ENCODE measurements at regions not wholly inside any gene's neighbourhood (a gene's known extent, or its start where the extent isn't known, plus 50 kb on each side); places are given as distances from the start of the nearest gene placed in this dataset.

DNA sequence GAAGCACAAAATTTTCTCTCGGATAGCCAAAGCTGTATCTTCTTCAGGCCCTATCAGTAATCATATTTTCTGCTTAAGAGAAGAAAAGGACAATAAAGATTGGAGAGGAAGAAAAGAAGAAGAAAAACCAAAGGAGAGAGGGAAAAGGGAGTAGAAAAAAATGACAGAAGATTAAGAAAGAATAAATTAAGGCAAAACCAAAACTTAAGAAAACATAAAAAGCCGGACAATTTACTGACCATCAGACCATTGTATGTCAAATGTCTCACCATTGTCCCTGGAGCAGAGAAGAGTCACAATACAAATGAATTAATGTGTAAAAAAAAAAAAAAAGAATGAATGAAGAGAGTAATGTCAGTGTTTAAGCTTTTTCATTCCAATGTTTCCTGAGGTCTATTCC, 1274.8 kb downstream of the FSCB start:
- no peak overlapping the region for H3K27ac ChIP-seq
- H3K27me3 ChIP-seq = no peaks in the 10 kb centered on the region
- H3K36me3 ChIP-seq = no peaks in the 10 kb centered on the region
- H3K9me3 ChIP-seq (replicated peaks in 1 of 11) = peaks cover 0 to 4% (median 0%) of the 10 kb centered on the region in 11 experiments; a peak in 2 of 22 replicates
- no peak overlapping the region for H3K9ac ChIP-seq
- TF ChIP-seq Cebpa-rat (IDR thresholded peaks at IDR 0.05) = no peak
- H3K4me3 ChIP-seq = no peak overlapping the region
- H3K4me2 ChIP-seq = no peak overlapping the region
- H3K4me1 ChIP-seq = no peaks in the 10 kb centered on the region
- H4K20me1 ChIP-seq = no peaks in the 10 kb centered on the region

DNA sequence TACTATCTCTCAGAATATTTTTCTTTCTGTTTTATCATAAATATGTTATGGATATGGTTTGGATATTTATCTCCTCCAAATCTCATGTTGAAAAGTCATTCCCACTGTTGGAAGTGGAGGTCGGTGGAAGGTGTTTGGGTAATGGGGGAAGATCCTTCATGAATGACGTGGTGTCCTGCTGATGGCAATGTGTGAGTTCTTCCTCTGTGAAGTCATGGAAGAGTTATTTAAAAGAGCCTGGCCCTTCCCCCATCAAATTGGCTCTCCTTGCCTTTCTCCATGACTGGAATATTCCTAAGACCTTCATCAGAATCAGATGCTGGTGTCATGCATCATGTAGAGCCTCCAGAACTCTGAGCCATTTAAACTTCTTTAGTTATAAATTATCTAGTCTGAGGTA, 1291.6 kb downstream of the FSCB start:
- no peak overlapping the region for H3K9ac ChIP-seq
- H3K4me3 ChIP-seq = no peak overlapping the region
- H3K9me3 ChIP-seq (replicated peaks in 1 of 11) = peaks cover 0 to 8% (median 0%) of the 10 kb centered on the region in 11 experiments; a peak in 2 of 22 replicates
- no peaks in the 10 kb centered on the region for H3K4me1 ChIP-seq
- no peaks in the 10 kb centered on the region for H4K20me1 ChIP-seq
- no peak overlapping the region for H3K27ac ChIP-seq
- H3K27me3 ChIP-seq = no peaks in the 10 kb centered on the region
- no peaks in the 10 kb centered on the region for H3K36me3 ChIP-seq
- H3K4me2 ChIP-seq = no peak overlapping the region
- no peak for TF ChIP-seq Cebpa-rat (IDR thresholded peaks at IDR 0.05)

GRCh38 chr14:43207189-43207588, 1299.9 kb downstream of the FSCB start:
- H4K20me1 ChIP-seq = no peaks in the 10 kb centered on the region
- H3K27me3 ChIP-seq = no peaks in the 10 kb centered on the region
- TF ChIP-seq Cebpa-rat (IDR thresholded peaks at IDR 0.05) = no peak
- H3K4me3 ChIP-seq = no peak overlapping the region
- H3K9me3 ChIP-seq (replicated peaks in 1 of 11) = no peaks in the 10 kb centered on the region
- no peak overlapping the region for H3K27ac ChIP-seq
- H3K4me2 ChIP-seq = no peak overlapping the region
- no peak overlapping the region for H3K9ac ChIP-seq
- no peaks in the 10 kb centered on the region for H3K36me3 ChIP-seq
- H3K4me1 ChIP-seq = no peaks in the 10 kb centered on the region

DNA sequence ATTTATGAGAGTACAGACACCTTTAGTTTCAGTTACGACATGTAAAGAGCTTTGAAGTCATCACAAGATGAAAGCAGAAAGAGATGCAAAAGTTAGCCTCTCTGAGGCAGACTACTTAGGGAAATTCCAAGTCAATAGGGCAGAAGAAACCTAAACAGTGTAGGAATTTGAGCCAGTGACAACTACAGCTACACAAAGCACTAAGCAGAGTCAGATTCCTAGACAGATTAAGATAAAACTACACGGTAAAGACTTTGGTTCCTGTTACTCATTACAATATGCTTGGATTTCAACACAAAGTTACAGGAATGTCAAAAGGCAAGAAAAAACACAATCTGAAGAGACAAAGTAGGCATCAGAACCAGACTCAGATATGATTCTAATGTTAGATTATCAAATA, 1302.3 kb downstream of the FSCB start:
- no peak for TF ChIP-seq Cebpa-rat (IDR thresholded peaks at IDR 0.05)
- Histone ChIP-seq H3K27me3 (no peaks in the 10 kb centered on the region), H3K4me1 (no peaks in the 10 kb centered on the region), H4K20me1 (no peaks in the 10 kb centered on the region), H3K9me3 (replicated peaks in 1 of 11) (no peaks in the 10 kb centered on the region), H3K9ac (no peak overlapping the region), H3K4me3 (no peak overlapping the region), H3K36me3 (no peaks in the 10 kb centered on the region), H3K27ac (no peak overlapping the region), H3K4me2 (no peak overlapping the region)

- H3K36me3 ChIP-seq = no peaks in the 10 kb centered on the region
- TF ChIP-seq Cebpa-rat (IDR thresholded peaks at IDR 0.05) = no peak
- no peaks in the 10 kb centered on the region for H3K9me3 ChIP-seq (replicated peaks in 1 of 11)
- H3K4me1 ChIP-seq = no peaks in the 10 kb centered on the region
- no peaks in the 10 kb centered on the region for H3K27me3 ChIP-seq
- no peaks in the 10 kb centered on the region for H4K20me1 ChIP-seq
- no peak overlapping the region for H3K27ac ChIP-seq
- no peak overlapping the region for H3K9ac ChIP-seq
- no peak overlapping the region for H3K4me3 ChIP-seq
- H3K4me2 ChIP-seq = no peak overlapping the region
Measured at GRCh38 chr14:43200519-43200918, 1306.6 kb downstream of the FSCB start.

DNA sequence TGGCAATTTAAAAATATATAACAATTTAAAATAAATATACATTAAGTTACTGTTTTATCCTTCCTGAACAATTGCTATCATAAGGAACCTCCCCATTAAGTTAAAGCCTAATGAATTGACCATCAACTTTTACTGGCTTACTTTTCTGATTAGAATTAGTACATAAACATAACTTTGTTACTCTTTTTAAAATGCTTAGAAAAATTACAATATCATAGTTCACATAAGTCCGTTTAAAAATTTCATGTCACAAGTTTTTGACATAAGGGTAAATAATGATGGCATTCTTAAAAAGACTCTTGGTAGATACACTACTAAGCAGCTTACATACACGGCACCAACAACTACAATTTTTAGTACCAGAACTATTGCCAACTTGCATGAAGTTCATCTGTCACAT, 1308.6 kb downstream of the FSCB start:
- Histone ChIP-seq H3K4me2 (no peak overlapping the region), H3K36me3 (no peaks in the 10 kb centered on the region), H3K27me3 (no peaks in the 10 kb centered on the region), H4K20me1 (no peaks in the 10 kb centered on the region), H3K27ac (no peak overlapping the region), H3K4me1 (no peaks in the 10 kb centered on the region), H3K9ac (no peak overlapping the region), H3K9me3 (replicated peaks in 1 of 11) (no peaks in the 10 kb centered on the region), H3K4me3 (no peak overlapping the region)
- TF ChIP-seq Cebpa-rat (IDR thresholded peaks at IDR 0.05) = no peak

DNA sequence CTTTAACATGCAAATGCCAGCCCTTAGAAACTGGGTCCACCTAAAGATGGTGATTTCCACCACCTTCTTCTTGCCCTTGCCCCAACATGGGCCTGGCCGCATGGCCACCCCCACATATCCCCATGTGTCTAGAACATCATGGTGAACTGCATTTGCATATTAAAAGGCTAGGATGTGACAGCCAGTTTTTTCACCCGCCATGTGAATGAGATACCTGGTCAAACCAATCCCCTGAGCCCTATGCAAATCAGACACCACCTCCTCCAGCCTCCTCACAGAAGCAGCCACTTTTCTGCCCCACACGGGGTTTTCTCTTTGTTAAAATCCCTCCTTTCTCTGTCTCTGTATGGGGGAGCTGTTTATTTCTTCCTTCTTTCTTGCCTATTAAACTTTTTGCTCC, 1322.5 kb downstream of the FSCB start:
- H3K27ac ChIP-seq = no peak overlapping the region
- H3K9ac ChIP-seq = no peak overlapping the region
- H3K36me3 ChIP-seq = no peaks in the 10 kb centered on the region
- no peaks in the 10 kb centered on the region for H3K4me1 ChIP-seq
- H4K20me1 ChIP-seq = no peaks in the 10 kb centered on the region
- no peak overlapping the region for H3K4me3 ChIP-seq
- TF ChIP-seq Cebpa-rat (IDR thresholded peaks at IDR 0.05) = no peak
- no peaks in the 10 kb centered on the region for H3K27me3 ChIP-seq
- H3K9me3 ChIP-seq (replicated peaks in 1 of 11) = peaks cover 0 to 4% (median 0%) of the 10 kb centered on the region in 11 experiments; a peak in 1 of 22 replicates
- H3K4me2 ChIP-seq = no peak overlapping the region

DNA sequence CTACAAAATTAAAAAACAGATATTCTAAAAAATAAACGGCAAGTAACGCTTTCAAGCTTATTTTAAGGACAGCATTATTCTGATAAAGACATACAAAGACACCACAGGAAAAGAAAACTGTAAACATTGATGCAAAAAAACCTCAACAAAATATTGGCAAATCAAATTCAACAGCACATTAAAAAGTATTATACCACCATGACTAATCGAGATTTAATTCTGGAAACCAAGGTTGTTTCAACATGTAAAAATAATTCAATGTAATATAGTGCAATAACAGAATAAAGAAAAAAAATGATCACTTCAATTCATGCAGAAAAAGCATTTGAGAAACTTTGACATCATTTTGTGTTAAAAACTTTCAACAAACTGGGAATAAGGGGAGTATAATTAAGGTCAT, 1323.2 kb downstream of the FSCB start:
- no peaks in the 10 kb centered on the region for H4K20me1 ChIP-seq
- no peak for TF ChIP-seq Cebpa-rat (IDR thresholded peaks at IDR 0.05)
- H3K9me3 ChIP-seq (replicated peaks in 1 of 11) = peaks cover 0 to 4% (median 0%) of the 10 kb centered on the region in 11 experiments; a peak in 1 of 22 replicates
- H3K4me2 ChIP-seq = no peak overlapping the region
- no peak overlapping the region for H3K9ac ChIP-seq
- H3K4me1 ChIP-seq = no peaks in the 10 kb centered on the region
- no peak overlapping the region for H3K27ac ChIP-seq
- H3K27me3 ChIP-seq = no peaks in the 10 kb centered on the region
- no peak overlapping the region for H3K4me3 ChIP-seq
- no peaks in the 10 kb centered on the region for H3K36me3 ChIP-seq

GRCh38 chr14:43175896-43176295, 1331.2 kb downstream of the FSCB start:
- no peaks in the 10 kb centered on the region for H4K20me1 ChIP-seq
- no peaks in the 10 kb centered on the region for H3K9me3 ChIP-seq (replicated peaks in 1 of 11)
- no peak overlapping the region for H3K27ac ChIP-seq
- H3K4me1 ChIP-seq = no peaks in the 10 kb centered on the region
- H3K4me3 ChIP-seq = no peak overlapping the region
- H3K4me2 ChIP-seq = no peak overlapping the region
- no peaks in the 10 kb centered on the region for H3K27me3 ChIP-seq
- no peak for TF ChIP-seq Cebpa-rat (IDR thresholded peaks at IDR 0.05)
- H3K9ac ChIP-seq = no peak overlapping the region
- H3K36me3 ChIP-seq = no peaks in the 10 kb centered on the region

DNA sequence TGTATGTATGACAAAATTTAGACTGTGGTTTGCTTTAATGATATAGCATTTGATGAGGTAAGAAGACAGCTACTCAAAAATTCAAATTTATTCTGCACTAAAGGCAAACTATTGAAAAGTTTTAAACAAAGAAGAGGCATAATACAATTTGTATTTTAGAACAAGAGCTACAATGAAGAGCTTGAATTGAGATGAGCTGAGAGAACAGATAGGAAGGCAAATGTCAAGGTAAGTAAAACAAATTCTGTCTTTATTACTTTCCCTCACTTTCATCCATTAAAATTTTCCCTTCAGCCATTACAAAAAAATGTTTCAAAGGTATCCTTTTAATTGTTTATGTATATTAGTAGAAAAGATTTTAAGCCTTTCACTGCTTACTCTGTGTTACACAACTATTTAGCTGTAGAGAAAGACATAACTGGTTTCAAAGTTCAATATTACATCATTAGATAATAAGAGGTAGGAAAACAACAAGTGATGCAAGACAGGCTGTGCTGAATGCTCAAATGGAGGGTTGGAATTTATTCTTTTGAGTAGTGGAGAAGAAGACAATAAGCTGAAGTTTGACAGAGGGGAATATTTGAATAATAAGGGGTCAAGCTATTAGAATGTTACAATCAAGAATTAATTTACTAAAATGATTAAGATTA, 1334.1 kb downstream of the FSCB start:
- H4K20me1 ChIP-seq = no peaks in the 10 kb centered on the region
- no peaks in the 10 kb centered on the region for H3K4me1 ChIP-seq
- H3K36me3 ChIP-seq = no peaks in the 10 kb centered on the region
- no peak overlapping the region for H3K4me3 ChIP-seq
- H3K9me3 ChIP-seq (replicated peaks in 1 of 11) = no peaks in the 10 kb centered on the region
- no peak overlapping the region for H3K9ac ChIP-seq
- no peak overlapping the region for H3K27ac ChIP-seq
- no peak overlapping the region for H3K4me2 ChIP-seq
- TF ChIP-seq Cebpa-rat (IDR thresholded peaks at IDR 0.05) = no peak
- no peaks in the 10 kb centered on the region for H3K27me3 ChIP-seq
